ENCODE measurements at regions not wholly inside any gene's neighbourhood (a gene's known extent, or its start where the extent isn't known, plus 50 kb on each side); places are given as distances from the start of the nearest gene placed in this dataset.

DNA sequence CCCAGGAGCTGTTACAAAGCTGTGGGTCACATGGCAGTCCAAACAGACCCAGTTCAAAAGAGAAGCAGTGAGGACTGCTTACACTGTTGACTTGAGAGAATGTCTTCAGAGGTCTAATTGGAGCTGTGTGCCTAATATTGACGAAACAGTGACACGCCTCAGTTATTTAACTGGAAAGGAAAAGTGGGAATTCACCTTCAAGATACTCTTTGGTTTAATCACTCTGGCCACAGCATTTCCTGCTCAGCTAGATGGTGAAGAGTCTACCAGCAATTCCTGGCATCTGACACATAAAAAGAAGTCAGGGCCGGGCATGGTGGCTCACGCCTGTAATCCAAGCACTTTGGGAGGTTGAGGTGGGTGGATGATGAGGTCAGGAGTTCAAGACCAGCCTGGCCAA, 326.4 kb downstream of the SV2B start:
- DNase-seq (ENCODE audit: extremely low spot score, unreplicated experiment) = no peak
- Mint-ChIP-seq H3K27me3 (ENCODE audit: unreplicated experiment) (no peaks in the 10 kb centered on the region), H3K4me3 (ENCODE audit: unreplicated experiment) (no peak overlapping the region), H3K27ac (ENCODE audit: unreplicated experiment) (no peak overlapping the region), H3K9me3 (ENCODE audit: unreplicated experiment) (no peaks in the 10 kb centered on the region), H3K4me1 (ENCODE audit: unreplicated experiment) (no peaks in the 10 kb centered on the region), H3K36me3 (ENCODE audit: unreplicated experiment) (no peaks in the 10 kb centered on the region)
- TF ChIP-seq, protein P1, sequence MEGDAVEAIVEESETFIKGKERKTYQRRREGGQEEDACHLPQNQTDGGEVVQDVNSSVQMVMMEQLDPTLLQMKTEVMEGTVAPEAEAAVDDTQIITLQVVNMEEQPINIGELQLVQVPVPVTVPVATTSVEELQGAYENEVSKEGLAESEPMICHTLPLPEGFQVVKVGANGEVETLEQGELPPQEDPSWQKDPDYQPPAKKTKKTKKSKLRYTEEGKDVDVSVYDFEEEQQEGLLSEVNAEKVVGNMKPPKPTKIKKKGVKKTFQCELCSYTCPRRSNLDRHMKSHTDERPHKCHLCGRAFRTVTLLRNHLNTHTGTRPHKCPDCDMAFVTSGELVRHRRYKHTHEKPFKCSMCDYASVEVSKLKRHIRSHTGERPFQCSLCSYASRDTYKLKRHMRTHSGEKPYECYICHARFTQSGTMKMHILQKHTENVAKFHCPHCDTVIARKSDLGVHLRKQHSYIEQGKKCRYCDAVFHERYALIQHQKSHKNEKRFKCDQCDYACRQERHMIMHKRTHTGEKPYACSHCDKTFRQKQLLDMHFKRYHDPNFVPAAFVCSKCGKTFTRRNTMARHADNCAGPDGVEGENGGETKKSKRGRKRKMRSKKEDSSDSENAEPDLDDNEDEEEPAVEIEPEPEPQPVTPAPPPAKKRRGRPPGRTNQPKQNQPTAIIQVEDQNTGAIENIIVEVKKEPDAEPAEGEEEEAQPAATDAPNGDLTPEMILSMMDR (IDR thresholded peaks at IDR 0.05) = no peak

DNA sequence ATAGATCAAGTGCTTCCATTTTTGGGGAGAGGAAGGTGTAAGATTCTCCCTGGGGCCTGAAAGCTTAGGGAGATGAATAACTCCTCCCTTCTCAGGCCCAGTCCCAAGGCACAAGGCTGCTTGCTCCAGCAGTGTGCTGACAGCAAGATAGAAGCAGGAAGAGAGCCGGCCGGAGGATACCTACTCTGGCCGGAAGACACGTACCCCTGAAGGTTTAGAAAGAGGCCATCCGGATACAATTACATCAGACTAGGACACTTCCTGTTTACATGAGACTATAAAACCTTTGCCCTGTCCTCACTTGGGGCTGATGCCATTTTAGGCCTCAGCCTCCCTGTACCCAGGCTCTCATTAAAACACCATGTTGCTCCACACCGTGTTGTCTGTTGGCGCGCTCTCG, 329.9 kb downstream of the SV2B start:
- TF ChIP-seq, protein P1 (IDR thresholded peaks at IDR 0.05) = no peak
- Mint-ChIP-seq H3K36me3 (ENCODE audit: unreplicated experiment) (no peaks in the 10 kb centered on the region), H3K4me1 (ENCODE audit: unreplicated experiment) (no peaks in the 10 kb centered on the region)

GRCh38 chr15:91431041-91431715, 331.1 kb downstream of the SV2B start:
- no peak overlapping the region for H3K4me3 Mint-ChIP-seq (ENCODE audit: unreplicated experiment)

More for the DNA sequence above, 329.9 kb downstream of the SV2B start:
- Mint-ChIP-seq H3K27ac (ENCODE audit: unreplicated experiment) (no peak overlapping the region), H3K4me3 (ENCODE audit: unreplicated experiment) (no peak overlapping the region), H3K27me3 (ENCODE audit: unreplicated experiment) (no peaks in the 10 kb centered on the region), H3K9me3 (ENCODE audit: unreplicated experiment) (no peaks in the 10 kb centered on the region)
- no peak for DNase-seq (ENCODE audit: extremely low spot score, unreplicated experiment)

DNA sequence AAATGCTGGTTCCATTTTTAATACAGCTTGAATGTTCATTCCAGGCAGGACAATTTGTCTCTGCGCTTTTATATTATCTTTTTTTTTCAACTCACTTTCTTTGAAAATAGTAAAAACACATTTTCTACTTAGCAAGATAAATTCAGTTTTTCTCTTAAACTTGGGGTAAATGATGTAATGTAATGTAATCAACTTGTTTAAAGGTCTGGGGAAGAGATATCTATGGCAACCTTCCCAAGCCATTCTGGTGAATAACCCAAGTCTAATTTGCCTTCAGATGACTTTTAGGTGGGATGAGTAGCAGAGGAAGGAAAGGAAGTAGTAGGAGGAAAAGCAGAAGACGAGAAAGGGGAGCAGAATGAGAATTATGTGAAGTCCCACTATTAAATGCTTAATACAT, 335.1 kb downstream of the SV2B start:
- Mint-ChIP-seq H3K27ac (ENCODE audit: unreplicated experiment) (no peak overlapping the region), H3K27me3 (ENCODE audit: unreplicated experiment) (no peaks in the 10 kb centered on the region), H3K36me3 (ENCODE audit: unreplicated experiment) (no peaks in the 10 kb centered on the region), H3K4me1 (ENCODE audit: unreplicated experiment) (no peaks in the 10 kb centered on the region), H3K9me3 (ENCODE audit: unreplicated experiment) (no peaks in the 10 kb centered on the region), H3K4me3 (ENCODE audit: unreplicated experiment) (no peak overlapping the region)
- TF ChIP-seq, protein P1 (IDR thresholded peaks at IDR 0.05) = no peak
- DNase-seq (ENCODE audit: extremely low spot score, unreplicated experiment) = no peak

More at GRCh38 chr15:91431041-91431715, 331.1 kb downstream of the SV2B start:
- Mint-ChIP-seq H3K27ac (ENCODE audit: unreplicated experiment) (no peak overlapping the region), H3K36me3 (ENCODE audit: unreplicated experiment) (no peaks in the 10 kb centered on the region), H3K9me3 (ENCODE audit: unreplicated experiment) (no peaks in the 10 kb centered on the region), H3K27me3 (ENCODE audit: unreplicated experiment) (no peaks in the 10 kb centered on the region), H3K4me1 (ENCODE audit: unreplicated experiment) (no peaks in the 10 kb centered on the region)
- no peak for DNase-seq (ENCODE audit: extremely low spot score, unreplicated experiment)
- TF ChIP-seq, protein P1 (IDR thresholded peaks at IDR 0.05) = no peak

GRCh38 chr15:91444656-91445055, 344.6 kb downstream of the SV2B start:
- Mint-ChIP-seq H3K4me1 (ENCODE audit: unreplicated experiment) (no peaks in the 10 kb centered on the region), H3K27me3 (ENCODE audit: unreplicated experiment) (peaks cover 11% of the 10 kb centered on the region), H3K27ac (ENCODE audit: unreplicated experiment) (no peak overlapping the region), H3K9me3 (ENCODE audit: unreplicated experiment) (no peaks in the 10 kb centered on the region), H3K4me3 (ENCODE audit: unreplicated experiment) (no peak overlapping the region), H3K36me3 (ENCODE audit: unreplicated experiment) (no peaks in the 10 kb centered on the region)
- DNase-seq (ENCODE audit: extremely low spot score, unreplicated experiment) = no peak
- TF ChIP-seq, protein P1 (IDR thresholded peaks at IDR 0.05) = no peak
